ENCODE measurements at regions not wholly inside any gene's neighbourhood (a gene's known extent, or its start where the extent isn't known, plus 50 kb on each side); places are given as distances from the start of the nearest gene placed in this dataset.

- no peak overlapping the region for H3K27ac ChIP-seq (ENCODE audit: insufficient read depth, low read depth, low read length, poor library complexity, severe bottlenecking)
- no peaks in the 10 kb centered on the region for H3K27me3 ChIP-seq (ENCODE audit: control insufficient read depth, insufficient read depth, low read length, poor library complexity, severe bottlenecking)
- 92 to 95% methylated on average over 18 of the region's 18 CpGs for WGBS, 2 experiments
Observed at GRCh38 chr5:4480528-4481349, 659.4 kb upstream of the ADAMTS16 start.

GRCh38 chr5:4487581-4487980, 652.5 kb upstream of the ADAMTS16 start:
- no peak overlapping the region for H3K27ac ChIP-seq (ENCODE audit: insufficient read depth, low read depth, low read length, poor library complexity, severe bottlenecking)
- 88 to 92% methylated on average over 2 of the region's 2 CpGs for WGBS, 2 experiments

More at GRCh38 chr5:4480528-4481349, 659.4 kb upstream of the ADAMTS16 start:
- H3K4me3 ChIP-seq (ENCODE audit: insufficient read depth, low read depth, low read length), result no peak overlapping the region
- no peaks in the 10 kb centered on the region for H3K36me3 ChIP-seq (ENCODE audit: control insufficient read depth, insufficient read depth, low read length)
- H3K4me1 ChIP-seq (ENCODE audit: control insufficient read depth, insufficient read depth, low read length), result no peaks in the 10 kb centered on the region
- no peaks in the 10 kb centered on the region for H3K9me3 ChIP-seq (ENCODE audit: control insufficient read depth, low read length)

GRCh38 chr5:4511996-4512656, 628.0 kb upstream of the ADAMTS16 start:
- Histone ChIP-seq H3K36me3 (ENCODE audit: control insufficient read depth, insufficient read depth, low read length) (no peaks in the 10 kb centered on the region), H3K27ac (ENCODE audit: insufficient read depth, low read depth, low read length, poor library complexity, severe bottlenecking) (no peak overlapping the region), H3K9me3 (ENCODE audit: control insufficient read depth, low read length) (no peaks in the 10 kb centered on the region), H3K27me3 (ENCODE audit: control insufficient read depth, insufficient read depth, low read length, poor library complexity, severe bottlenecking) (no peaks in the 10 kb centered on the region), H3K4me1 (ENCODE audit: control insufficient read depth, insufficient read depth, low read length) (peaks cover 6% of the 10 kb centered on the region), H3K4me3 (ENCODE audit: insufficient read depth, low read depth, low read length) (no peak overlapping the region)
- 60 to 64% methylated on average over 31 of the region's 31 CpGs for WGBS, 2 experiments

More at GRCh38 chr5:4487581-4487980, 652.5 kb upstream of the ADAMTS16 start:
- H3K9me3 ChIP-seq (ENCODE audit: control insufficient read depth, low read length), result no peaks in the 10 kb centered on the region
- H3K4me1 ChIP-seq (ENCODE audit: control insufficient read depth, insufficient read depth, low read length), result no peaks in the 10 kb centered on the region
- H3K27me3 ChIP-seq (ENCODE audit: control insufficient read depth, insufficient read depth, low read length, poor library complexity, severe bottlenecking), result no peaks in the 10 kb centered on the region
- no peaks in the 10 kb centered on the region for H3K36me3 ChIP-seq (ENCODE audit: control insufficient read depth, insufficient read depth, low read length)
- no peak overlapping the region for H3K4me3 ChIP-seq (ENCODE audit: insufficient read depth, low read depth, low read length)

GRCh38 chr5:4513381-4513780, 626.7 kb upstream of the ADAMTS16 start:
- H3K27me3 ChIP-seq (ENCODE audit: control insufficient read depth, insufficient read depth, low read length, poor library complexity, severe bottlenecking), result no peaks in the 10 kb centered on the region
- 85 to 90% methylated on average over 4 of the region's 4 CpGs for WGBS, 2 experiments

GRCh38 chr5:4514067-4514648, 626.0 kb upstream of the ADAMTS16 start:
- WGBS, 2 experiments, result 89% methylated on average over 8 of the region's 8 CpGs
- H3K4me1 ChIP-seq (ENCODE audit: control insufficient read depth, insufficient read depth, low read length), result peaks cover 6% of the 10 kb centered on the region
- no peaks in the 10 kb centered on the region for H3K27me3 ChIP-seq (ENCODE audit: control insufficient read depth, insufficient read depth, low read length, poor library complexity, severe bottlenecking)
- H3K9me3 ChIP-seq (ENCODE audit: control insufficient read depth, low read length), result no peaks in the 10 kb centered on the region
- no peaks in the 10 kb centered on the region for H3K36me3 ChIP-seq (ENCODE audit: control insufficient read depth, insufficient read depth, low read length)
- no peak overlapping the region for H3K4me3 ChIP-seq (ENCODE audit: insufficient read depth, low read depth, low read length)
- H3K27ac ChIP-seq (ENCODE audit: insufficient read depth, low read depth, low read length, poor library complexity, severe bottlenecking), result no peak overlapping the region

More at GRCh38 chr5:4513381-4513780, 626.7 kb upstream of the ADAMTS16 start:
- H3K9me3 ChIP-seq (ENCODE audit: control insufficient read depth, low read length), result no peaks in the 10 kb centered on the region
- peaks cover 6% of the 10 kb centered on the region for H3K4me1 ChIP-seq (ENCODE audit: control insufficient read depth, insufficient read depth, low read length)
- no peak overlapping the region for H3K27ac ChIP-seq (ENCODE audit: insufficient read depth, low read depth, low read length, poor library complexity, severe bottlenecking)
- no peak overlapping the region for H3K4me3 ChIP-seq (ENCODE audit: insufficient read depth, low read depth, low read length)
- H3K36me3 ChIP-seq (ENCODE audit: control insufficient read depth, insufficient read depth, low read length), result no peaks in the 10 kb centered on the region

- Histone ChIP-seq H3K4me1 (ENCODE audit: control insufficient read depth, insufficient read depth, low read length) (no peaks in the 10 kb centered on the region), H3K27ac (ENCODE audit: insufficient read depth, low read depth, low read length, poor library complexity, severe bottlenecking) (no peak overlapping the region), H3K4me3 (ENCODE audit: insufficient read depth, low read depth, low read length) (no peak overlapping the region), H3K36me3 (ENCODE audit: control insufficient read depth, insufficient read depth, low read length) (no peaks in the 10 kb centered on the region), H3K9me3 (ENCODE audit: control insufficient read depth, low read length) (no peaks in the 10 kb centered on the region), H3K27me3 (ENCODE audit: control insufficient read depth, insufficient read depth, low read length, poor library complexity, severe bottlenecking) (no peaks in the 10 kb centered on the region)
- 67 to 71% methylated on average over 8 to 10 of the region's 10 CpGs for WGBS, 2 experiments
Observed at GRCh38 chr5:4518903-4519672, 621.0 kb upstream of the ADAMTS16 start.

- no peaks in the 10 kb centered on the region for H3K4me1 ChIP-seq (ENCODE audit: control insufficient read depth, insufficient read depth, low read length)
- H3K36me3 ChIP-seq (ENCODE audit: control insufficient read depth, insufficient read depth, low read length), result no peaks in the 10 kb centered on the region
- H3K27me3 ChIP-seq (ENCODE audit: control insufficient read depth, insufficient read depth, low read length, poor library complexity, severe bottlenecking), result no peaks in the 10 kb centered on the region
- no peak overlapping the region for H3K27ac ChIP-seq (ENCODE audit: insufficient read depth, low read depth, low read length, poor library complexity, severe bottlenecking)
- H3K4me3 ChIP-seq (ENCODE audit: insufficient read depth, low read depth, low read length), result no peak overlapping the region
- H3K9me3 ChIP-seq (ENCODE audit: control insufficient read depth, low read length), result no peaks in the 10 kb centered on the region
- WGBS, 2 experiments, result 86 to 89% methylated on average over 1 of the region's 1 CpG
Observed at GRCh38 chr5:4520559-4520958, 619.6 kb upstream of the ADAMTS16 start.

GRCh38 chr5:4523038-4523437, 617.1 kb upstream of the ADAMTS16 start:
- H3K9me3 ChIP-seq (ENCODE audit: control insufficient read depth, low read length), result no peaks in the 10 kb centered on the region
- no peaks in the 10 kb centered on the region for H3K27me3 ChIP-seq (ENCODE audit: control insufficient read depth, insufficient read depth, low read length, poor library complexity, severe bottlenecking)
- H3K4me3 ChIP-seq (ENCODE audit: insufficient read depth, low read depth, low read length), result no peak overlapping the region
- no peak overlapping the region for H3K27ac ChIP-seq (ENCODE audit: insufficient read depth, low read depth, low read length, poor library complexity, severe bottlenecking)
- 92 to 94% methylated on average over 6 of the region's 6 CpGs for WGBS, 2 experiments
- H3K4me1 ChIP-seq (ENCODE audit: control insufficient read depth, insufficient read depth, low read length), result no peaks in the 10 kb centered on the region
- H3K36me3 ChIP-seq (ENCODE audit: control insufficient read depth, insufficient read depth, low read length), result no peaks in the 10 kb centered on the region

- H3K9me3 ChIP-seq (ENCODE audit: control insufficient read depth, low read length), result no peaks in the 10 kb centered on the region
- 87 to 89% methylated on average over 10 of the region's 10 CpGs for WGBS, 2 experiments
- H3K36me3 ChIP-seq (ENCODE audit: control insufficient read depth, insufficient read depth, low read length), result no peaks in the 10 kb centered on the region
- H3K27ac ChIP-seq (ENCODE audit: insufficient read depth, low read depth, low read length, poor library complexity, severe bottlenecking), result no peak overlapping the region
- no peaks in the 10 kb centered on the region for H3K4me1 ChIP-seq (ENCODE audit: control insufficient read depth, insufficient read depth, low read length)
- H3K27me3 ChIP-seq (ENCODE audit: control insufficient read depth, insufficient read depth, low read length, poor library complexity, severe bottlenecking), result no peaks in the 10 kb centered on the region
- H3K4me3 ChIP-seq (ENCODE audit: insufficient read depth, low read depth, low read length), result no peak overlapping the region
Observed at GRCh38 chr5:4531756-4532704, 608.1 kb upstream of the ADAMTS16 start.

Data from ectodermal cell (in vitro differentiated cells).